Lower leg skin (tissue), 4 donors: ENCODE measurements at regions not wholly inside any gene's neighbourhood (a gene's known extent, or its start where the extent isn't known, plus 50 kb on each side); places are given as distances from the start of the nearest gene placed in this dataset.

Experiments used
- DNase-seq, 2 donors: peaks; one replicate each; pipeline ENCODE4 v3.0.0-alpha.2; 2019; ENCODE audit warnings: low spot score in 2 of 2
- H3K4me3 ChIP-seq: fragments of 200-600 bp; sonication (generic); 2 replicates; pipeline ENCODE4 v1.5.1; 2017; ENCODE audit warnings: mild to moderate bottlenecking, low read depth; ENCODE audit not compliant: poor library complexity, severe bottlenecking
- CTCF ChIP-seq, 3 donors: fragments of 450-650 bp; IDR thresholded peaks; one replicate each; pipeline ENCODE4 v1.5.1; 2016; ENCODE audit warnings: antibody characterized with exemption in 3 of 3, mild to moderate bottlenecking in 3 of 3, moderate library complexity in 2 of 3
- POLR2A ChIP-seq, 2 donors: fragments of 450-650 bp; IDR thresholded peaks; one replicate each; pipeline ENCODE4 v1.6.1; 2016 to 2017; ENCODE audit warnings: antibody characterized with exemption in 2 of 2, mild to moderate bottlenecking in 1 of 2, moderate library complexity in 1 of 2
- WGBS, 2 donors: methylation state at CpG; one replicate each; pipeline ENCODE4 v1.1.5; 2018; 5-methylcytosine and 5-hydroxymethylcytosine counted together
- intact Hi-C: fragments of 100-400 bp; cut with DNase I; formaldehyde crosslinking; loops from one replicate; pipeline ENCODE4 v1.15.0; 2023; ENCODE audit warnings: low total_unique reads

- H3K4me3 ChIP-seq, result no peak overlapping the region
- TF ChIP-seq CTCF (IDR thresholded peaks at IDR 0.05), result no peak
- no peak for TF ChIP-seq POLR2A (IDR thresholded peaks at IDR 0.05)
- 65 to 69% methylated on average over 11 of the region's 11 CpGs for WGBS, 2 donors
- no peak for DNase-seq
- intact Hi-C loops, result no loop called here
These were observed 377.3 kb downstream of the SIPA1L2 start for GRCh38 chr1:232252546-232253118.

- intact Hi-C loops, result no loop called here
- DNase-seq, result no peak
- 65 to 72% methylated on average over 3 of the region's 3 CpGs for WGBS, 2 donors
- TF ChIP-seq CTCF (IDR thresholded peaks at IDR 0.05), result no peak
- TF ChIP-seq POLR2A (IDR thresholded peaks at IDR 0.05), result no peak
- no peak overlapping the region for H3K4me3 ChIP-seq
These were observed 379.1 kb downstream of the SIPA1L2 start for GRCh38 chr1:232250838-232251237.

- DNase-seq, result no peak
- intact Hi-C loops, result no loop called here
- WGBS, 2 donors, result 63 to 75% methylated on average over 13 of the region's 13 CpGs
- TF ChIP-seq POLR2A (IDR thresholded peaks at IDR 0.05) (no peak), CTCF (IDR thresholded peaks at IDR 0.05) (no peak)
- no peak overlapping the region for H3K4me3 ChIP-seq
These were observed 379.8 kb downstream of the SIPA1L2 start for GRCh38 chr1:232249861-232250777.

- intact Hi-C loops, result no loop called here
- no peak overlapping the region for H3K4me3 ChIP-seq
- DNase-seq, result no peak
- 76 to 98% methylated on average over 2 of the region's 2 CpGs for WGBS, 2 donors
- TF ChIP-seq POLR2A (IDR thresholded peaks at IDR 0.05), result no peak
- TF ChIP-seq CTCF (IDR thresholded peaks at IDR 0.05), result no peak
These were observed 380.6 kb downstream of the SIPA1L2 start for GRCh38 chr1:232249339-232249738.

- intact Hi-C loops, result no loop called here
- WGBS, 2 donors, result 64 to 75% methylated on average over 5 of the region's 5 CpGs
- H3K4me3 ChIP-seq, result no peak overlapping the region
These were observed 381.6 kb downstream of the SIPA1L2 start for GRCh38 chr1:232248276-232248820.

More at GRCh38 chr1:232248276-232248820, 381.6 kb downstream of the SIPA1L2 start:
- no peak for TF ChIP-seq POLR2A (IDR thresholded peaks at IDR 0.05)
- TF ChIP-seq CTCF (IDR thresholded peaks at IDR 0.05), result no peak
- DNase-seq, result no peak
